ENCODE measurements at regions not wholly inside any gene's neighbourhood (a gene's known extent, or its start where the extent isn't known, plus 50 kb on each side); places are given as distances from the start of the nearest gene placed in this dataset.

DNA sequence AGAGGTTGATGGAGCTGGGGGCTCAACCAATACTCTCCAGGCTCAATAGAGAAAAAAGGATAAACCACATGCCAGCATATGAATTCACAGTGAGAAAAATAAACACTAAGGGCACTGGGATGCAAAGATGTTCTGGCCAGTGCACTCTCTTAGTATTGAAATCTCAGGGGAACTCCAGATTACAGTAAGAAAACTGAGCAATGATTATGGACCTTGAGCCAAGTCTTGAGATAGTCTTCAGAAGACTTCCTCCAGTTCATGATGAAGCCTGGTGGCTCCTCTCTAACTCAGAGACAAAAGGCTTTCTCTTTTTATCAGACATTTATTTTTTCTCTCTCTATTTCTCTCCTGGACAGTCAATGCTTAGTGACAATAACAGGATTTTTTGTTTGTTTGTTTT is 139.8 kb upstream of the SPEF2 start:
- DNase-seq: no peak

DNA sequence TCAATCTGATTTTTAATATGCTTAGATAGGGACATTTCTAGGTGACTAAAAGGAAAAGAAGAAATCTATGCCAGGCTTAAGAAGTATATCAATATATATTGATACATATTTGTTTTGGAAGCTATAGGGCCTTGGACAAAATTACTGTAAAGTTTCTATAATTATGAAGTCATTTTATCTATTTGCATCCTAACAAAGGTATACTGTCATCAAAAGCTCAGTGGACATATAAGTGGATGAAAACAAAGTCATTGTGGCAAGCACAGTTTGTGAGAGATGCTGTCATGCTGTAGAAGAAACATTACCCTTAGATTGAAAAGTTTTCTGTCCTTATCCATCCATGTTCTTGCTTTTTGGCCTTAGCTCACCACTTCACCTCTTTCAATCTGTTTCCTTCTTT is 140.3 kb upstream of the SPEF2 start:
- no peak for DNase-seq

DNA sequence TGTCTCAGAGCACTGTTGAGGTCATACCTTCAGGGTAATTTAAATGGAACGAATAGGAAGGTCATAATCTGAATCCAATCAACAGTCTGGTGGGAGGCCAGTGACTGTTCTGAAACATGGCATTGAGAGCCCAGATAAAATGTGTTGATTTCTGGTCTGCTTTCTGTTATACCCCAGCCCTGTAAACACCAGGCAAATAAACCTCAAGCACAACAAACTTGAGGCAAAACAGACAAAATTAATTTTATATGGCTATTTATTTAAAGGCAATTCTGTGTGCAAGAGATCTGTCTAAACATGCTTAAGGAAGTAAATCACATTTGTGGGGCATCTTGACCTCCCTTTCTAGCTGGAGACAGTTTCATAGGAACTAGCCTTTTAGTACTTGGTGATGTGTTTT is 140.9 kb upstream of the SPEF2 start:
- DNase-seq: no peak

DNA sequence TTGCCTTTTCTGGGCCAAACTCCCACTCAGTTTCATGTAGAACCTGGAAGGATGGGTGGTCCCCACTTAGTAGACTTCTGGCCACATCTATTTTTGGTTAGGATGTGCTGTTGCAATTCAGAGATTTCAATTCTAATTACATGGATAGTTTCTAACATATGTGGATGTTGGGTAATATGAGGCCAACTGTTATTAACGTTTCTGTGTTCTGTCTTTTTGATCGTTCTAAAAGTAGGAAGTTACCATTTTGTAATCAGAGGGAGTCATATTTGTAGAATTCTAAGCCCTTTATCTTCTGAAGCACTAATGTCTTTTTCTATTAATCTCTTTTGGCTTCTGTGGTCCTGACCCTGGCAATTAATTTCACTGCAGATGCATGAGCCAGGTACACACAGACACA is 141.6 kb upstream of the SPEF2 start:
- DNase-seq: no peak

DNA sequence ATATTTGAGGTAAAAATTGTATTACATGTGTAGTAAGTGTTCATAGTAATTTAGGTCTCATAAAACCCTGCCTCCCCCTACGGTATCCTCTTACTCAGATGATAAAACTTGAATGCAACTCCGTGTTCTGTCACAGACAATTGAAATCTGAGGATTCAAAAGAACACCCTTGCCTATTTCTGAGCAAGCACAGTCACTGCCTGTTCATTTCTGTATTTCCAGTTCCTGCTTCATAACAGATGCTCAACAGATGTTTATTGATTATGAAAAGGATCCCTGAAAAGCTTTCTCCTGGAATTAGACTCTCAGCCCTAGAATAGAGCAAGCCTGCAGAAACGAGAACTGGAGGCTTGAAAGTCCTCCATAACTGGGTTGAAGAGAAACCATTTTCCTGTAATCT is 144.1 kb upstream of the SPEF2 start:
- no peak for DNase-seq

DNA sequence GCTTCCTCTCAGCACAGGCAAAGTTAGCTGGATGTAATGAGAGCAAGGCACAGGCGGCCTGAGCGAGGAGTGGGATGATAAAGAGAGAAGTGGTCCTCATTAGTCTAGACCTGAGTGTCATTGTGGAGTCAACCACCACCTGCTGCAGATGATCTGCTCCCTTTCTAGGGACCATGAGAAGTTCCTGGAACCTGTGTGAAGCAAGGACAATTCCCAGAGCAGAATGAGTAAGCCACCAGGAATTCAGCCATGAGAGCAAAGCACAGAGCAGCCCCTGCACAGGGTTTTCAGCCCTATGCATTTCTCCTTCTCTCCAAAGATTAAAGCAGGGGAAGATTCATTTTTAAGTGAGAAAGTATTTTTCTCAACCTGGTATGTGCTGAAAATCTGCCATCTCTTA is 146.8 kb upstream of the SPEF2 start:
- no peak for DNase-seq

DNA sequence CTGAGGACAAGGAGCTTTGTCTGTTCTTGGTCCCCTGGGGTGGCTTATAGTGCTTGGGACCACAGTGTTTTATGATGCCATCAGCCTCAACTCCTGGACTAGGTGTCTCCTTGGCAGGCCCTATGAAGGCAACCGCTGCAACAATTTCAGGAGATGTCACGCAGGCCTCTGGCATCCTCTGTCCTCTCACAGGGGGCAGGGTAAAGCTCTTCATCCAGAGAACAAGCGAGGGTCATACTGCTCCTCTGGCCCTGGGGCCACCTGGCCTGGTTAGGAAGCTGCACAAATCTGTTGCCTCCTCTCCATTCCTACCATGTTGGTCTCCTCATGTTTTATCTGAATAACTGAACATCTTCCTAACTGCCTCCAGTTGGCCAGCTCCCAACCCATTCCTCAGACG is 148.9 kb upstream of the SPEF2 start:
- DNase-seq: no peak

DNA sequence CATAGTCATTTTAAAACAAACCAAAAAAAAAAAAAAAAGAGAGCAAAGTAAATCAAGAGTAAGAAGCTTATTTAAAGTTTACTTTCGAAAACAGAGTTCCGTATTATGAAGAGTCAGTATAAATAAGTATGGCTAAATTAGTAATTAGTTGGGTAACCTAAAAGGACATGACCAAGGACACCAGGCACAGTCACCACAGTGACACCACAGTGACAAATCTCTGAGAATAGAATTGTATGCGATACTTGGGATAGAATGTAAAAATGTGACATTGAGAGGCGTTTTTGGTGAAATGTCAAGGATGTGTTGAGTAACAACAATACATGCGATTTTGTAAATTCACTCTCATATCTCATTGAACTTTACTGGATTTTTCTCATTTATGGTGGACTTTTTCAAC is 150.9 kb upstream of the SPEF2 start:
- no peak for DNase-seq

DNA sequence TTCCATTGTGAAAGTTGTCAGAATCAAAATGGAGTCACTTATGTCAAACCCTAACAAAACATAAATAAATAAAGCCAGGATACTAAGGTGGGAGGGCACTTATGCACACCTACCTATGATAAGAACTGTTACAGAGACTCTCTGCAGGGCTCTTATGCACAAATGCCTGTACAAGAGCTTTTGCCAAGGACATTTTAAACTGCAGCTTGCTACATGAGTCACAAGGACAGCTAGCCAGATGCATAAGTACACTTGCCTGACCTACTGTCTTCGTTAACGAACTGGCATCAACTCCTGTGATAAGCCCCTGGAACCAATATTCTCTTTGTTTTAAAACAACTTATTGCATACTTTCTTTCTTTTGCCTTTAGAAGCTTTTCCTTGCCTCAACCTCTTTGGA is 152.9 kb upstream of the SPEF2 start:
- DNase-seq: no peak

DNA sequence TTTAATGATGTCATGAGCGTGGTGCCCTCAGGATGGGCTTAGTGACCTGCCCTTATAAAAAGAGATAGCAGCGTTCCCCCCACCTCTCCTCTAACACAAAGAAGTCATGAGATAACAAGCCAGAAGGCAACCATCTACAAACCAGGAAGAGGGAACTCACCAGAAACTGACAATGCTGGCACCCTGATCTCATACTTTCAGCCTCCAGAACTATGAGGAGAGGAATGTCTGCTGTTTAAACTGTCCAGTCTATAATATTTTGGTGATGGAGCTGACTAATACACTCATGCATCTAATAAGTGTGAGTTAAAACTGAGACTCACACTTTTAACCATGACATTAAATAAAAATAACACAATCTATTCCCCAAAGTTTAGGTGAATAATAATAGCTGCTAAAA is 156.1 kb upstream of the SPEF2 start:
- no peak for DNase-seq

DNA sequence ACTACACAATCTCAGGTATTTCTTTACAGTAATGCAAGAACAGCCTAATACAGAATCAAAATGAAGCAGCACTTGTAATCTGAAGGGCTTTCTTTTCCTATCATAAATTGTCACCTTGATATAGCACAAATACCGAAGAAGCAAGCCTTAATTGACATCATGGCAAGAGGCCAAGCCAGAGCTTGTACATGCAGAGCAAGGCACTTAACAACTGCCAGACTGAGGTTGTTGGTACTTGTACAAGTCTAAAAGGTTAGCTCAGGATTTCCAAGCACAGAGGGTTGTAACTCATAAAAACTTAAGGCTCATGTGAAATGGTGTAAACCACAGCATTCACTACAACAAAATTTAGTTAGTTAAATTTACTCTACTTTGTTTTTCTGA is 158.8 kb upstream of the SPEF2 start:
- DNase-seq: peak; percentile 5

DNA sequence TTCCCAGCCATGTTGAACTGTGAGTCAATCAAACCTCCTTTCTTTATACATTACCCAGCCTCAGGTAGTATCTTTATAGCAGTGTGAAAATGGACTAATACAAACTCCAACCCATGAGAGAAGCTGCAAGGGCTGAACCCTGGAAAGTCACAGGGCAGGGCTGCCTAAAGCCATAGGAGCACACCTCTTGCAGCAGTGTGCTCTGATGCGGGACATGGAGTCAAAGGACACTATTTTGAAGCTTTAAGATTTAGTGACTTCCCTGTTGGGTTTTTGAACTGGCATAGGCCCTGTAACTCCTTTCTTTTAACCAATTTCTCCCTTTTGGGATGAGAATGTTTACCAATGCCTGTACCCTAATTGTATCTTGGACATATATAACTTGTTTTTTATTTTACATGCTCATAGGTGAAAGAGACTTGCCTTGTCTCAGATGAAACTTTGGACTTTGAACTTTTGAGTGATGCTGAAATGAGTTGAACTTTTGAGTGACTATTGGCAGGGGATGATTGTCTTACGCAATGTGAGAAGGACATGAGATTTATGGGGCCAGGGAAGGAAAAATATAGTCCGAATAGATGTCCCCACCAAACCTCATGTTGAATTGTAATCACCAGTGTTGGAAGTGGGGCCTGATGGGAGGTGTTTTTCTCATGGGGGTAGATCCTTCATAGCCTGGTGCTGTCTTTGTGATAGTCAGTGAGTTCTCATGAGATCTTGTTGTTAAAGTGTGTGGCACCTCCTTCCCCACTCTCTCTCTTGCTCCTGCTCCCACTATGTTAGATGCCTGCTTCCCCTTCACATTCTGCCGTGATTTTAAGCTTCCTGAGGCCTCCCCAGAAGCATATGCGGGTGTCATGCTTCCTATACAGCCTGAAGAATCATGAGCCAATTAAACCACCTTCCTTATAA is 159.5 kb upstream of the SPEF2 start:
- DNase-seq: no peak

DNA sequence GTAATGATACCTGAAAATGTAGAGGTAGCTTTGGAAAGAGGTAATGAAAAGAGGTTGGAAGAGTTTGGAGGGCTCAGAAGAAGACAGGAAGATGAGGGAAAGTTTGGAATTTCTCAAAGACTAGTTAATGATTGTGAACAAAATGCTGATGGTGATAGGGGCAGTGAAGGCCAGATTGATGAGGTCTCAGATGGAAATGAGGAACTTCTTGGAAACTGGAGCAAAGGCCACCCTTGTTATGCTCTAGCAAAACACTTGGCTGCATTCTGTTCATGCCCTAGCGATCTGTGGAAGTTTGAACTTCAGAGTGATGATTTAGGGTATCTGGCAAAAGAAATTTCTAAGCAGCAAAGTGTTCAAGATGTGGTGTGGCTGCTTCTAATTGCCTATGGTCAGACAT is 161.2 kb upstream of the SPEF2 start:
- no peak for DNase-seq

DNA sequence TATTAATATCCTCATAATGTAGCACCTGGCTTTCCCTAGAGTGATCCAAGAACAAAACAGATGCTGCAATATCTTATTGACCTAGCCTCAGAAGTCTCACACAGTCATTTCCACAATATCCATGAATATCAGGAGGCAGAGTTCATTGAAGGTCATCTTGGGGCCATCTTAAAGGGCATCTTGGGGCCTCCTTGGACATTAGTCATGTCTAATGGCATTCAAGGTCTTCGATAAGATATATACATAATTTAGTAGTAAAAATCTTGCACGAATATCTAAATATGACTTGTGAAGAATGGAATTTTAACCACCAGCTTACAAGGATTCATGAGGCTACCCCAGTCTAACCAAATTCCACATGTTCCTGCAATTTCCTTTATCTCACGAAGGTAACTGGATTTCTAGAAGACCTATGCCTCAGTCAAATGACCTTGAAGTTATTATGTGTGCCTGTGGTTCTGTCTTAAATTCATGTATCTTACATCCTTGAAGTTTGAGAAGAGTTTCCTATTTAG is 163.6 kb upstream of the SPEF2 start:
- DNase-seq: no peak

DNA sequence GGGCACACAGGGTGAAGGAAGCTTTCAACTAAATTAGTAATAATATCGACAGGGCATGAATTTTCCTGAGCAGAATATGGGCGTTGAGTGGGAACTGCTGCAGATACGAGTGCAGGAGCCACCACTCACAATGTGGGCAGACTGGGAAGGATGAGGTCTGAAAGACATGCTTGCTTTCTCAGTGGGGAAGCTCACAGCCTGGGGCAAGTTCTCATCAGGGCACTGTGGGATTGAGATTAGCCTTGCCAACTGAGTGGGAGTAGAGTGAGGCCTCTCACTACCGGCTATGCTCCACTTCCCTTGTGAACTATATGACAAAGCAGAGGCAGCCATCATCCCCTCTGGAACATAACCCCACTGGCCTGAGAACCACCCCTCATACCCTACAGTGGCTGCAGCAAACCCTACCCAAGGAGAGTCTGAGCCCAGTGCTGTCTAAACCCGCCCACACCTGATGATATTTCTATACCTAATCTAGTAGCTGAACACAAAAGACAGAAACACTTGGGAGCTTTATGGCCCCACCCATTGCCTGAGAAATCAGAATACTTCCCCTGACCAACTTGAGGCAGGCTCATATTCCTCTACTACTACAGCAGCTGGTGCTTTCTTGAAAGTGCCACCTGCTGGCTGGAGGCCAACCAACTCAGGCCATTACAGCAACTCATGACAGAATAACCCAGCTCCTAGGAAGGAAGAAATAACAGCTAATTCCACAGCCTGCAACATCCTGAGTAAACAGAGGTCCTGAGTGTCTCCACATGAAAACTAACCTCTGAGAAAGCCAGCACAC is 173.7 kb upstream of the SPEF2 start:
- no peak for DNase-seq

DNA sequence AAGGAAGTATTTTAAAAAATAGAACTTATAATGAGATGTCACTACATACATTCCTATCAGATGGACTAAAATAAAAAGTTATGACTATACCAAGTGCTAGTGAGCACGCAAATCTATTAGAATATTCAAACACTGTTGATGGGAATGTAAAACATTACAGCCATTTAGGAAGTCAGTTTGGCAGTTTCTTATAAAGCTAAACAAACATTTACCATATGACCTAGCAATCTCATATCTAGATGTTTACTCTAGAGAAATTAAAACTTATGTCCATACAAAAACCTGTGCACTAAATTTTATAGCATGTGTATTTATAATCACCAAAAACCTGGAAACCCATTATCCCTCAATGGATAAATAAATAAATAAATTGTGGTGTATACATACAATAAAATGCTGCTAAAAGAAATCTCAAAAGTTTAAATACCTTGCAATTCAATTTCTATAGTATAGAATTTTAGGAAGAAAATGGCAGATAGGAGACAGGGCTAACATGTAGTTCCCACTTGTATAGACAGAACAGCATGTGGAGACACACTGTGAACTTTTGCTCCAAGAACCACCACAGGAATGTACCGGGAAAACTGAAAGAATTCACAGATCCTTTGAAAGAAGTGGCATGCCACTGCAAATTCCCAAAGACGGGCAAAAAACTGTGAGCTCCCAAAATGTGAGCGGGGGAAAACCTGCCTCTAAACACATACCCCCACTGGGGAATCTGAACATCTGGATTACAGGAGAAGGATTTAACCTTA is 174.6 kb upstream of the SPEF2 start:
- DNase-seq: no peak

DNA sequence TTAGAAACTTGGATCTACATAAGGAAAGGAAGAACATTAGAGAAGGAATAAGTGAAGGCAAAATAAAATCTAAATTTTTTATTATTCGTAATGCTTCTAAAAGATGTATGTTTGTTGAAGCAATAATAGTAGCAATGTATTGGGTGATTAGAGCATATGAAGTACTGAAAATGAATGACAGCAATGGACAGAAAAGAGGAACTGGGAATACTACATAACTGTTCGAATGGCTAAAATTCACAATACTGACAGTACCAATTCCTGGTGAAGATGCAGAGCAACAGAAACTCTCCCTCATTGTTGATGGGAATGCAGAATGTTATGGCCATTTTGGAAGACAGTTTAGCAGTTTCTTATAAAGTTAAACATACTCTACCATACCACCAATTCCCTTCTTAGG is 177.3 kb upstream of the SPEF2 start:
- no peak for DNase-seq

DNA sequence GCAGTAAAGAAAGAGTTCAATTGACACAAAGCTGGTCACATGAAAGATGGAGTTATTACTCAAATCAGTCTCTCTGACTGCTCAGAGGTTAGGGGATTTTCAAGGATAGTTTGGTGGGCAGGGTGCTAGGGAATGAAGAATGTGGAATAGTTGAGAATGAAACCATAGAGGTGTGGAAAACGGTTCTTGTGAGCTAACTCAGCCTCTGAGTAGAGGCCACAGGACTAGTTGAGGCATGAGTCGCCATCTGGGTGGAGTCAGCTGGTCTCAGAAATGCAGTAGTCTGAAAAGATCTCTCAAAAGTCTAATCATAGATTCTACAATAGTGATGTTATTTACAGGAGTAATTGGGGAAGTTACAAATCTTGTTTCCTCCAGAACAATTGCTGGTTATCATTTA is 178.9 kb upstream of the SPEF2 start:
- no peak for DNase-seq

DNA sequence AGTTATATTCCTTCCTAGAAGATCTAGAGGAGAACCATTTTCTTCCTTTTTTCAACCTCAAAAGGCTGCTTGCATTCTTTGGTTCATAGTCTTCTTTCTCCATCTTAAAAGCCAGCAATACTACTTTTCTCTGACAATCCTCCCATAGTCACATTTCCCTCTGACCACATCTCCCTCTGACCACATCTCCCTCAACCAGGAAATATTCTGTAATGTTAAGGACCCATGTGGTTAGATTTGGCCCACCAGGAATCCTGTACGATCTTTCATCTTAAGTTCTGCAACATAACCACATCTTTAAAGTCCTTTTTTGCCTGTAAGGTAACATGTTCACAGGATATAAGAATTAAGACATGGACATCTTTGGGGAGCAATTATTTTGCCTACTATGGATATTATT is 179.4 kb upstream of the SPEF2 start:
- DNase-seq: no peak

DNA sequence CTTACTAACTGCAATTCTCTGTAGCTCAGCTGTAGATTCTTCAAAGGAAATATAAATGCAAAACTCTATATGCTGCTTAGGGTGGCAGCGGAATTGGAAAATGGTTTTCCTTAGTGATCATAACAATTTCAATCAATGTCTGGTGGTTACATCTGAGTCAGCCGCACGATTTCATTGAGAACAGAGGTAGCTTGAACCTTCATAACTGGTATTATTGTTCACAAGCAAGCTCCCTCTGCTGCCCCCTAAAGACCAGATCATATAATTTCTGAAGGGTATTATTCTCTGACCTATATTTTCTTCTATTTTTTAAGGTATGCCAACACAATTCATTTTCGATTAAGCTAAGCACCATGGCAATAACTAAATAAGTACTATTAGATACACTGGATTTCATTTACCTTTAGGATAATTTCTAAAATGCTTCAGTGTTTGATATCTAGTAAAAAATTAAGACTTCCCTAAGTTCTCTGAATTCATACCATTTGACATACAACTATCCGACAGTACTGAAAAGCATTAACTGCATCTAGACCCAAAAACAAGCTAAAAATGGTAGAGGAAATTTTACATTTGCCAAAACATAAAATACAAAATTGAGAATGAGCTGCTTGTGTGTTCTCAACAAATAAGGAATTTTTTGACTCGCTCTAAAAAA is 181.1 kb upstream of the SPEF2 start:
- DNase-seq: peak; percentile 21

DNA sequence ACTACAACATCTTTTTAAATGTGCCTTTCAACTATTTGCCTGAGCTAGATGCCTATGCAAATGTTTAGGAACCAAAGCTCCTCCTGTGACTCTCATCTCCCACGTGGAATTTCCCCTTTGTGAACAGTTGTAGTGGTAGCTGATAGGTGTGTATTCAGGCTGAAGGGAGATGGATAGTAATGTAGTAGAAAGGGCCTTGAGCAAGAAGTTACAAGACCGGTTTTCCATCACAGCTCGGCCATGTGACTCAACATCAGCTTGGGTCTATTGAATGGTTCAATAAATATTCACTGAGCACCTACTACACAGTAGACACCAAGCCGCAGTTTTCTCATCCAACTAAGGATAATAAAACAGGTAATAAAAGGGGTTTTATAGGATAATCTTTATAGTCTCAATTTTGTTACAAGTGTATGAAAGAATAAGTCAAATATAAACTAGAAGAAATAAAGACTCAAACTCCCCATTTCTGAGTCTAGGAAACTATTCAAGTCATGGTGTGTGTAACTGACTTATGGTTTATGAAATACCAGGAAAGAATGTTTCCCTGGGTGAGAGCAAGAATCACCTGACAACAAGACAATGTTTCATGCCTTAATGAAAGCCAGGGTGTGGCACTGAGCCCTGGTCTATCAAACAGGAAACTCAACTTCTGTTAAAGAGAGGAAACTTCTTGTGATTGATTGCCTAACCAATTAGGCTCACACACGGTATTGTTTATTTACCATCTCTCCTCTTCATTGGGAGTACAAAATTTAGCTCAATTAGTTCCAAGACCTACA is 187.1 kb upstream of the SPEF2 start:
- no peak for DNase-seq

DNA sequence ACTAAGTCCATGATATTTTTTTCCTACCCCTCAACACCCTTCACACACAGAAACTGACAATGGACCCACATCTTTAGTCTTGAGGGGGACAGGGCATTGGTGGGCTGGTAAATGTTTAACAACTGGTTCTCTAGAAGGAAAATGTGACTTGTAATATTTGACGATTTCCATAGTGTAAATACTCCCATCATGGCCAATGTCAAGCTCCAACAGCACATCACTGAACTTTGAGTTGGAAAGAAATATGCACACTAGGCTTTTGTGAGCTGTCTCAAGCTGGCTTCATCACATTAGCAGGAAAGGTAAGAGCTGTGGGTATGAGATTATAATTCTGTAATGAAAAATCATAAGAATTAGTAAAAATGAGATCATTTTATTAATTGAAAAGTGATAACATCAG is 189.9 kb upstream of the PRLR start:
- DNase-seq: no peak

Data from RPMI8226 (cell line).